Left ventricle myocardium inferior (tissue), 1 donor: ENCODE measurements at regions not wholly inside any gene's neighbourhood (a gene's known extent, or its start where the extent isn't known, plus 50 kb on each side); places are given as distances from the start of the nearest gene placed in this dataset.
"Not testable (repeated sequence)": the region's sequence is repeated elsewhere in the genome, so short reads cannot be mapped to it uniquely, and the experiment has no call there.

Experiments used
- DNase-seq: peaks from one replicate; pipeline ENCODE4 v3.0.0-alpha.2; 2020
- H3K27ac ChIP-seq: fragments of 200-600 bp; replicated peaks from 2 replicates; pipeline ENCODE4 v1.8.0; 2021
- H3K27me3 ChIP-seq: fragments of 200-600 bp; 2 replicates; pipeline ENCODE4 v1.8.0; 2021; ENCODE audit warnings: low read depth
- H3K36me3 ChIP-seq: fragments of 200-600 bp; 2 replicates; pipeline ENCODE4 v1.8.0; 2021
- H3K4me1 ChIP-seq: fragments of 200-600 bp; 2 replicates; pipeline ENCODE4 v1.8.0; 2021
- H3K4me3 ChIP-seq: fragments of 200-600 bp; 2 replicates; pipeline ENCODE4 v1.8.0; 2021; ENCODE audit warnings: mild to moderate bottlenecking, moderate library complexity
- H3K9me3 ChIP-seq: fragments of 200-600 bp; replicated peaks from 2 replicates; pipeline ENCODE4 v1.8.0; 2021
- CTCF ChIP-seq: fragments of 200-600 bp; IDR thresholded peaks from 2 replicates; pipeline ENCODE4 v1.8.0; 2021; ENCODE audit warnings: antibody characterized with exemption, mild to moderate bottlenecking, borderline replicate concordance
- intact Hi-C: fragments of 100-400 bp; cut with micrococcal nuclease; formaldehyde crosslinking; loops from one replicate; pipeline ENCODE4 v1.11.0; 2022
- donor health status: DM: no; HTN: yes; CAD: no; lungs with severe emphysema.

- DNase-seq = no peak
- peaks cover 4% of the 10 kb centered on the region for H3K27me3 ChIP-seq
- H3K9me3 ChIP-seq = no peaks in the 10 kb centered on the region
- H3K4me1 ChIP-seq = no peaks in the 10 kb centered on the region
- no peaks in the 10 kb centered on the region for H3K36me3 ChIP-seq
- H3K4me3 ChIP-seq = no peak overlapping the region
- no peak for TF ChIP-seq CTCF
- intact Hi-C loops = no loop called here
- no peak overlapping the region for H3K27ac ChIP-seq
These were observed 133.0 kb upstream of the FAN1 start for GRCh38 chr15:30770759-30771158.

- intact Hi-C loops = no loop called here
- no peak for DNase-seq
- TF ChIP-seq CTCF = no peak
- H3K27ac ChIP-seq = no peak overlapping the region
- H3K27me3 ChIP-seq = peaks cover 8% of the 10 kb centered on the region
- no peaks in the 10 kb centered on the region for H3K4me1 ChIP-seq
- no peaks in the 10 kb centered on the region for H3K36me3 ChIP-seq
- H3K4me3 ChIP-seq = no peak overlapping the region
- peaks cover 6% of the 10 kb centered on the region for H3K9me3 ChIP-seq
These were observed 120.7 kb upstream of the FAN1 start for GRCh38 chr15:30783019-30783418.

- no peak for TF ChIP-seq CTCF
- no peak for DNase-seq
- Histone ChIP-seq H3K9me3 (no peaks in the 10 kb centered on the region), H3K27ac (no peak overlapping the region), H3K27me3 (peaks cover 43% of the 10 kb centered on the region), H3K4me1 (no peaks in the 10 kb centered on the region), H3K36me3 (no peaks in the 10 kb centered on the region), H3K4me3 (no peak overlapping the region)
- intact Hi-C loops = no loop called here
These were observed 115.1 kb upstream of the FAN1 start for GRCh38 chr15:30788595-30788994.

- intact Hi-C loops = no loop called here
These were observed 112.2 kb upstream of the FAN1 start for GRCh38 chr15:30791239-30792175.

GRCh38 chr15:30792843-30793242 lies 110.9 kb upstream of the FAN1 start:
- H3K4me1 ChIP-seq, intact Hi-C loops, DNase-seq, H3K9me3 ChIP-seq, H3K4me3 ChIP-seq, H3K27ac ChIP-seq, H3K36me3 ChIP-seq: not testable (repeated sequence)
- H3K27me3 ChIP-seq = peaks cover 57% of the 10 kb centered on the region

More at GRCh38 chr15:30791239-30792175, 112.2 kb upstream of the FAN1 start:
- Histone ChIP-seq H3K27me3 (peaks cover 63% of the 10 kb centered on the region), H3K4me3 (no peak overlapping the region), H3K9me3 (no peaks in the 10 kb centered on the region), H3K36me3 (no peaks in the 10 kb centered on the region), H3K27ac (no peak overlapping the region), H3K4me1 (no peaks in the 10 kb centered on the region)
- TF ChIP-seq CTCF = no peak
- DNase-seq = no peak

GRCh38 chr15:30794388-30794787 lies 109.3 kb upstream of the FAN1 start:
- H3K9me3 ChIP-seq = no peaks in the 10 kb centered on the region
- no peaks in the 10 kb centered on the region for H3K36me3 ChIP-seq
- intact Hi-C loops = no loop called here
- H3K4me3 ChIP-seq = no peak overlapping the region
- no peak overlapping the region for H3K27ac ChIP-seq
- no peak for DNase-seq
- no peaks in the 10 kb centered on the region for H3K4me1 ChIP-seq
- H3K27me3 ChIP-seq = peaks cover 51% of the 10 kb centered on the region
- no peak for TF ChIP-seq CTCF
